ENCODE measurements at regions not wholly inside any gene's neighbourhood (a gene's known extent, or its start where the extent isn't known, plus 50 kb on each side); places are given as distances from the start of the nearest gene placed in this dataset.

- H3K9me3 Mint-ChIP-seq = no peaks in the 10 kb centered on the region
- no peak for ATAC-seq (ENCODE audit: poor library complexity)
- H3K27me3 Mint-ChIP-seq = no peaks in the 10 kb centered on the region
- H3K36me3 Mint-ChIP-seq (ENCODE audit: low read depth) = no peaks in the 10 kb centered on the region
- Histone ChIP-seq H3K27me3 (ENCODE audit: control insufficient read depth in 1 of 2, insufficient read depth in 2 of 2, low read length in 2 of 2) (no peaks in the 10 kb centered on the region), H3K9me3 (ENCODE audit: control insufficient read depth in 1 of 2, insufficient read depth in 1 of 2, low read length in 2 of 2) (no peaks in the 10 kb centered on the region), H3K36me3 (ENCODE audit: insufficient read depth, low read length) (no peaks in the 10 kb centered on the region), H3K27ac (ENCODE audit: low read depth in 1 of 2, low read length in 2 of 2) (no peak overlapping the region), H3K4me3 (ENCODE audit: low read length) (no peak overlapping the region), H3K4me1 (ENCODE audit: insufficient read depth, low read length) (no peaks in the 10 kb centered on the region)
- no peak overlapping the region for H3K27ac Mint-ChIP-seq
- intact Hi-C loops (cut with DNase I, micrococcal nuclease) = no loop called here
- ChIA-PET POLR2A (no interaction called here), CTCF (no interaction called here)
- TF ChIP-seq CTCF (IDR thresholded peaks at IDR 0.05) = no peak
- H3K4me3 Mint-ChIP-seq = no peak overlapping the region
- no peaks in the 10 kb centered on the region for H3K4me1 Mint-ChIP-seq (ENCODE audit: low read depth)
- DNase-seq = no peak
These were observed 171.4 kb upstream of the PDE1C start for GRCh38 chr7:32241636-32242035.

GRCh38 chr7:32239764-32240163 lies 169.6 kb upstream of the PDE1C start:
- no peaks in the 10 kb centered on the region for H3K27me3 ChIP-seq (ENCODE audit: control insufficient read depth in 1 of 2, insufficient read depth in 2 of 2, low read length in 2 of 2)
- no peak overlapping the region for H3K4me3 ChIP-seq (ENCODE audit: low read length)
- Mint-ChIP-seq H3K4me3 (no peak overlapping the region), H3K27me3 (no peaks in the 10 kb centered on the region), H3K36me3 (ENCODE audit: low read depth) (no peaks in the 10 kb centered on the region), H3K27ac (no peak overlapping the region), H3K9me3 (no peaks in the 10 kb centered on the region), H3K4me1 (ENCODE audit: low read depth) (no peaks in the 10 kb centered on the region)
- no peaks in the 10 kb centered on the region for H3K4me1 ChIP-seq (ENCODE audit: insufficient read depth, low read length)
- POLR2A ChIA-PET = no interaction called here
- H3K27ac ChIP-seq (ENCODE audit: low read depth in 1 of 2, low read length in 2 of 2) = no peak overlapping the region
- H3K36me3 ChIP-seq (ENCODE audit: insufficient read depth, low read length) = no peaks in the 10 kb centered on the region
- intact Hi-C loops (cut with DNase I, micrococcal nuclease) = no loop called here
- no peak for TF ChIP-seq CTCF (IDR thresholded peaks at IDR 0.05)
- DNase-seq (no peak), ATAC-seq (ENCODE audit: poor library complexity) (no peak)
- CTCF ChIA-PET = no interaction called here
- H3K9me3 ChIP-seq (ENCODE audit: control insufficient read depth in 1 of 2, insufficient read depth in 1 of 2, low read length in 2 of 2) = no peaks in the 10 kb centered on the region

- Histone ChIP-seq H3K4me1 (ENCODE audit: insufficient read depth, low read length) (no peaks in the 10 kb centered on the region), H3K27ac (ENCODE audit: low read depth in 1 of 2, low read length in 2 of 2) (no peak overlapping the region), H3K4me3 (ENCODE audit: low read length) (no peak overlapping the region), H3K9me3 (ENCODE audit: control insufficient read depth in 1 of 2, insufficient read depth in 1 of 2, low read length in 2 of 2) (peaks cover 0 to 17% of the 10 kb centered on the region in 2 experiments), H3K27me3 (ENCODE audit: control insufficient read depth in 1 of 2, insufficient read depth in 2 of 2, low read length in 2 of 2) (no peaks in the 10 kb centered on the region), H3K36me3 (ENCODE audit: insufficient read depth, low read length) (no peaks in the 10 kb centered on the region)
- no peak for ATAC-seq (ENCODE audit: poor library complexity)
- H3K4me1 Mint-ChIP-seq (ENCODE audit: low read depth) = no peaks in the 10 kb centered on the region
- no peak overlapping the region for H3K4me3 Mint-ChIP-seq
- POLR2A ChIA-PET = no interaction called here
- no peak for TF ChIP-seq CTCF (IDR thresholded peaks at IDR 0.05)
- DNase-seq = no peak
- H3K27me3 Mint-ChIP-seq = peaks cover 4% of the 10 kb centered on the region
- intact Hi-C loops (cut with DNase I, micrococcal nuclease) = no loop called here
- H3K27ac Mint-ChIP-seq = no peak overlapping the region
- no peaks in the 10 kb centered on the region for H3K36me3 Mint-ChIP-seq (ENCODE audit: low read depth)
- CTCF ChIA-PET = no interaction called here
- peaks cover 7% of the 10 kb centered on the region for H3K9me3 Mint-ChIP-seq
These were observed 158.4 kb upstream of the PDE1C start for GRCh38 chr7:32228601-32229000.
